GM23248 (cell line): ENCODE measurements at regions not wholly inside any gene's neighbourhood (a gene's known extent, or its start where the extent isn't known, plus 50 kb on each side); places are given as distances from the start of the nearest gene placed in this dataset.

Experiments
- EZH2 ChIP-seq: fragments of 200-600 bp; sonication (generic); IDR thresholded peaks from 2 replicates; pipeline ENCODE4 v1.6.1; 2018; ENCODE audit warnings: antibody characterized with exemption, mild to moderate bottlenecking; ENCODE audit not compliant: insufficient read depth, poor library complexity, severe bottlenecking
- EZH2phosphoT487 ChIP-seq: fragments of 200-600 bp; sonication (generic); IDR thresholded peaks from 2 replicates; pipeline ENCODE4 v1.6.1; 2018; ENCODE audit warnings: antibody characterized with exemption, moderate library complexity, mild to moderate bottlenecking, low read depth; ENCODE audit not compliant: insufficient read depth

DNA sequence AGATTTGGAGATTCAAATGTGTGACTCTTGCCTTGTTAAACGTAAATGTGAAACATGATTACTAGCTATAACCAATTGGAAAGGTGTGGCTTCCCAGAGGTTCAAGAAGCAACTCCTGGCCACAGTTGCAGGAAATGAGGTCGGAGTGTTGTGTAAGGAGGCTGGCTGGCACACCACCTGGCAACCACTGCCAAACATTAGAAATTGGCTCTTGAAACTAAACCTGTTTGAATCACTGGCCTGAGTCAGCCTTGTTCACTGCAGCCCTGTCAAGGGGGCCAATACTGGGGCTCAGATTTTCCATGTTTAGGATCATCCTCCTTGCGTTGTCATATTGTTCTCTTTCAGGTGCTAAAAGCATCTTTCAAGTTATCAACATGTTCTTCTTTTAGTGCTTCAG lies 206.3 kb downstream of the ARL6IP6 start:
- TF ChIP-seq EZH2phosphoT487 = no peak
- TF ChIP-seq EZH2 = no peak
